ENCODE measurements at regions not wholly inside any gene's neighbourhood (a gene's known extent, or its start where the extent isn't known, plus 50 kb on each side); places are given as distances from the start of the nearest gene placed in this dataset.

GRCh38 chr17:21530841-21531240 is 154.7 kb downstream of the KCNJ12 start:
- TF ChIP-seq CTCF (IDR thresholded peaks at IDR 0.05; ENCODE audit: borderline replicate concordance, control extremely low read depth, extremely low read depth, insufficient read depth, missing control alignments) = no peak
- DNase-seq (ENCODE audit: low spot score) = no peak
- in situ Hi-C loops (cut with MboI; ENCODE audit: low sequenced_read_pairs, unreplicated experiment) = no loop called here

DNA sequence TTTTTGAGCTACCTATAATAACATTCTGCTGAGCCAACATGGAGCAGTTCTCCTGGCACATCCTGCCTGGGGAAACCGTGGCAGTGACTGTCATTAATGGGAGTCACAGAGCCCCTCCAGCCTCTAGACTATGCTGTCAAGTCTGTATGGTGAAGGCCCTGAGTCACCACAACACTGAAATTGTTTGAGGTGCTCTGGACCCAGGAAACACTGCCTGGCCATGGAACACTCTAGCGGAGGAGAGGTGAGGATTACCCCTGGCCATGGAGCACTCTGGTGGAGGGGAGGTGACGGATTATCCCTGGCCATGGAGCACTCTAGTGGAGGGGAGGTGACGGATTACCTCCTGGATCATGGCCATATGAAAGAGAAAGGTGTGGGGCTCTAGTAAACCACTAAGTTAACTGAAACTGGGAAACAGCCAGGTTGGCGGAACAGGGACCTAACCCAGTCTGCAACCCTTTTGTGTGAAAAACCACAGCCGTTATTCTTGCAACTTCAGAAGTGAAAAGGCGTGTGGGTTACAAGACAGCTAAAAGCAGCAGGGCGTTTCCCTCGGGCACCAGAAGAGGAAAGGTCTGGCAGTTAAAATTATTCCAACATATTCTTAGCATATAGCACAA is 156.7 kb downstream of the KCNJ12 start:
- in situ Hi-C loops (cut with MboI; ENCODE audit: low sequenced_read_pairs, unreplicated experiment) = no loop called here
- TF ChIP-seq CTCF (IDR thresholded peaks at IDR 0.05; ENCODE audit: borderline replicate concordance, control extremely low read depth, extremely low read depth, insufficient read depth, missing control alignments) = no peak
- no peak for DNase-seq (ENCODE audit: low spot score)

GRCh38 chr17:21535686-21536375 is 156.5 kb upstream of the KCNJ18 start:
- DNase-seq (ENCODE audit: low spot score) = no peak
- in situ Hi-C loops (cut with MboI; ENCODE audit: low sequenced_read_pairs, unreplicated experiment) = no loop called here
- no peak for TF ChIP-seq CTCF (IDR thresholded peaks at IDR 0.05; ENCODE audit: borderline replicate concordance, control extremely low read depth, extremely low read depth, insufficient read depth, missing control alignments)

- no peak for DNase-seq (ENCODE audit: low spot score)
- in situ Hi-C loops (cut with MboI; ENCODE audit: low sequenced_read_pairs, unreplicated experiment) = no loop called here
- no peak for TF ChIP-seq CTCF (IDR thresholded peaks at IDR 0.05; ENCODE audit: borderline replicate concordance, control extremely low read depth, extremely low read depth, insufficient read depth, missing control alignments)
These were observed 155.0 kb upstream of the KCNJ18 start for GRCh38 chr17:21537302-21537701.

GRCh38 chr17:21538615-21539014 is 153.7 kb upstream of the KCNJ18 start:
- no peak for TF ChIP-seq CTCF (IDR thresholded peaks at IDR 0.05; ENCODE audit: borderline replicate concordance, control extremely low read depth, extremely low read depth, insufficient read depth, missing control alignments)
- in situ Hi-C loops (cut with MboI; ENCODE audit: low sequenced_read_pairs, unreplicated experiment) = no loop called here
- DNase-seq (ENCODE audit: low spot score) = no peak

DNA sequence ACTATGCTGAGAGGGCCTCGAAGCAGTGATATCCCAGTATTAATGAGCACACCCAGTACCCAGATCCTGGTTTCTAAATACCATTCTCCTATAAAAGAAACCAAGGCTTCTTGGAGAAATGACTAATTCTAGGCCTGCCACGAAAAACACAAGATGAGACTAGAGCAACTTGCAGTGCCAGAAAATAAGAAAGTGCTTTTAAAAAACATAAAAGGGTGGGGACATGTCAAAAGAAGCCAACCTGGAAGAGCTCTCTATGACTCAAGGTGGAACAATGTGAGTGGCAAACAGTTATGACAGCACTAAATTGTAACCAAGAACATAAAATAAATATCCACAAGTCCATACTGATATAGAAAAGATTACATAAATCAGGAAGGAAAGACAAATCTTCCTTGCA is 153.2 kb upstream of the KCNJ18 start:
- DNase-seq (ENCODE audit: low spot score) = no peak
- in situ Hi-C loops (cut with MboI; ENCODE audit: low sequenced_read_pairs, unreplicated experiment) = no loop called here
- no peak for TF ChIP-seq CTCF (IDR thresholded peaks at IDR 0.05; ENCODE audit: borderline replicate concordance, control extremely low read depth, extremely low read depth, insufficient read depth, missing control alignments)
